ENCODE measurements at regions not wholly inside any gene's neighbourhood (a gene's known extent, or its start where the extent isn't known, plus 50 kb on each side); places are given as distances from the start of the nearest gene placed in this dataset.

DNA sequence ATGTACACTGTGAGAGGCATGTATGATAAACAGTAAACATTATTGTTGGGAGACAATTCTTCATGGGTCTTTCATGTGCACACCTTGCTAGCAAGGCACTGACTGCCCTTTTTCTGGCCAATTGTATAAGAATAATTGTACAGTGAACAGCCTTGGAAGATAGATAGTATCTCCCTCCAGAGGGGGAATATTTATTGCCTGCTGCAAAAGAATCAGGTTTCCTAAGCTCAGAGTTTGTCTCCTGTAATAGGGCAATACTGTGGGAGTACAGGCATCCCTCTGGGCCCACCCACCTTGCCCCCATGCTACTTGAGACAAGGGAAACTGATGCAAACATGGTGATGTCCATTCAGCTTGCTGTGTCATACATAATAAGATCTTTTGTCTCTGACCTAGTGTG lies 442.2 kb downstream of the HDGFL1 start:
- Histone ChIP-seq H3K36me3 (ENCODE audit: control insufficient read depth, insufficient read depth, low read length) (no peaks in the 10 kb centered on the region), H3K27me3 (ENCODE audit: control insufficient read depth, insufficient read depth, low read length) (no peaks in the 10 kb centered on the region), H3K4me3 (ENCODE audit: low read depth, low read length) (no peak overlapping the region)
- TF ChIP-seq, protein P1, sequence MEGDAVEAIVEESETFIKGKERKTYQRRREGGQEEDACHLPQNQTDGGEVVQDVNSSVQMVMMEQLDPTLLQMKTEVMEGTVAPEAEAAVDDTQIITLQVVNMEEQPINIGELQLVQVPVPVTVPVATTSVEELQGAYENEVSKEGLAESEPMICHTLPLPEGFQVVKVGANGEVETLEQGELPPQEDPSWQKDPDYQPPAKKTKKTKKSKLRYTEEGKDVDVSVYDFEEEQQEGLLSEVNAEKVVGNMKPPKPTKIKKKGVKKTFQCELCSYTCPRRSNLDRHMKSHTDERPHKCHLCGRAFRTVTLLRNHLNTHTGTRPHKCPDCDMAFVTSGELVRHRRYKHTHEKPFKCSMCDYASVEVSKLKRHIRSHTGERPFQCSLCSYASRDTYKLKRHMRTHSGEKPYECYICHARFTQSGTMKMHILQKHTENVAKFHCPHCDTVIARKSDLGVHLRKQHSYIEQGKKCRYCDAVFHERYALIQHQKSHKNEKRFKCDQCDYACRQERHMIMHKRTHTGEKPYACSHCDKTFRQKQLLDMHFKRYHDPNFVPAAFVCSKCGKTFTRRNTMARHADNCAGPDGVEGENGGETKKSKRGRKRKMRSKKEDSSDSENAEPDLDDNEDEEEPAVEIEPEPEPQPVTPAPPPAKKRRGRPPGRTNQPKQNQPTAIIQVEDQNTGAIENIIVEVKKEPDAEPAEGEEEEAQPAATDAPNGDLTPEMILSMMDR (IDR thresholded peaks at IDR 0.05; ENCODE audit: insufficient read depth, low read length, poor library complexity, severe bottlenecking), result no peak
- DNase-seq (ENCODE audit: low read depth), result no peak

DNA sequence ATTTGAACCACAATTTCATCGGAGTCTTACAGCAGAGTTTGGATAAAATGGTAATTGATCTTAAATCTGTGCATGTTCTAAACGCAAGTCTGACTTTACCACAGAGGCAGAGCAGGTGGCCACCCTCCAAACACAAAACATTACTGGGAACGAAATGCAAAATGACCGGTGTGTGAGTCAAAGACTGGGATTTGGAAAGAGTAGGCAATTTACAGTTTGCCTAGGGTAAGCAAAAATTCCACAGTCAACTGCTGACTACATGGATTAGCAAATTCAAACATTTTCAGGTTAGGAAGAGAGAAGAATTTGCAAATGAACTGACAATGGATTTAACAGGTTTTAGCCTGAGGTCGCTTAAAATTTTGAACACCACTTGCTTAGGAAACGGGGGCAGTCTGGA lies 444.4 kb downstream of the HDGFL1 start:
- DNase-seq (ENCODE audit: low read depth), result no peak
- Histone ChIP-seq H3K36me3 (ENCODE audit: control insufficient read depth, insufficient read depth, low read length) (no peaks in the 10 kb centered on the region), H3K27me3 (ENCODE audit: control insufficient read depth, insufficient read depth, low read length) (no peaks in the 10 kb centered on the region), H3K4me3 (ENCODE audit: low read depth, low read length) (no peak overlapping the region)
- TF ChIP-seq, protein P1 (IDR thresholded peaks at IDR 0.05; ENCODE audit: insufficient read depth, low read length, poor library complexity, severe bottlenecking), result no peak

DNA sequence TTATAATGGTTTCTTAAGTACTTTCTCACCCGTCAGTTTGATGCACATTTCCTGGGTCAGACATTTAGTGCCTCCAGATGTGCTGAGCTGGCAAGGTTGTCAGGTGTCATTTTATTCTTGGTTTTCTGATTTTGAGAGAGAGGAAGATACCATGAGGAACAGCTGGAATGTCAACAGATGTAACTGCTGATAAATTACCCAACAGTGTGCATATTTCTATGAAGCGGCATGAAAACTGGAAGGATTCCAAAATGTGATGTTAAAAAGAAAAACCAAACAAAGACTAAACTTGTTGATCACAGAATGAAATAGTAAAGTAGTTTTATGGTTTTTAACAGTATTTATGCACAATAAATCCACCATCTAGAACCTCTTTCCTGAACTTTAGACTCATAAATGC lies 447.3 kb downstream of the HDGFL1 start:
- TF ChIP-seq, protein P1 (IDR thresholded peaks at IDR 0.05; ENCODE audit: insufficient read depth, low read length, poor library complexity, severe bottlenecking), result no peak
- no peaks in the 10 kb centered on the region for H3K36me3 ChIP-seq (ENCODE audit: control insufficient read depth, insufficient read depth, low read length)
- no peak for DNase-seq (ENCODE audit: low read depth)
- no peaks in the 10 kb centered on the region for H3K27me3 ChIP-seq (ENCODE audit: control insufficient read depth, insufficient read depth, low read length)
- H3K4me3 ChIP-seq (ENCODE audit: low read depth, low read length), result no peak overlapping the region

DNA sequence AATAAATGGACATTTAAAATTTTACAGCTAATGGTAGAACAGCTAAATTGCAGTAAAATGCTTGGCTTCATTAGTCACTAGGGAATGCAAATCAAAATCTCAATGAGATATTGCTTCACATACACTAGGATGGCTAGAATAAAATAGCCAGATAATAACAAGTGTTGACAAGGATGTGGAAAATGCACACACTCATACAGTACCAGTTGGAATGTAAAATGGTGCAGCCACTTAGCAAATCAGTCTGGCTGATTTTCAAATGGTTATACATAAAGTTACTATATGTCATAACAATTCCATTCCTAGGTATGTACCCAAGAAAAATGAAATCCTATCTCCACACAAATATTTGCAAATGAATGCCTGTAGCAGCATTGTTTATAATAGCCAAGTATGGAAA lies 452.1 kb downstream of the HDGFL1 start:
- TF ChIP-seq, protein P1 (IDR thresholded peaks at IDR 0.05; ENCODE audit: insufficient read depth, low read length, poor library complexity, severe bottlenecking), result no peak
- no peaks in the 10 kb centered on the region for H3K36me3 ChIP-seq (ENCODE audit: control insufficient read depth, insufficient read depth, low read length)

DNA sequence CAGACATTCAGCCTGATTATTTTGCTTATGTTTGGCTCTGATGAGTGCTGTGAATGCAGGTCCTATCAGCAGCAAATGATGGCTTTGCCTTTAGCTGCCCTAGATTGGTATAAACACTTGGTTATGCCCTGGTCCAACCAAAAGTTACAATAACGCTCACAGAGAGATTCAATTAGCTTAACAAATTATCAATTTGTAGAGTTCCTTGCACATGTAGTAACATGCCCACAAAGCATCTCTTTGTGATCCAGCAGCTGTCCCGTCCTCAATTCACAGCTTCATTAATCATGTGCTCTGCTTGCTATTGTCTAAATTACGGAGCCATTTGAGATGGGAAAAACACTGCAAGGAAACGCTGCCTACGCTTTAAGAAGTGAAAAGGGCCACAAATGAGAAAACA lies 457.9 kb downstream of the HDGFL1 start:
- no peak for DNase-seq (ENCODE audit: low read depth)
- Histone ChIP-seq H3K36me3 (ENCODE audit: control insufficient read depth, insufficient read depth, low read length) (no peaks in the 10 kb centered on the region), H3K27me3 (ENCODE audit: control insufficient read depth, insufficient read depth, low read length) (no peaks in the 10 kb centered on the region), H3K4me3 (ENCODE audit: low read depth, low read length) (no peak overlapping the region)
- TF ChIP-seq, protein P1 (IDR thresholded peaks at IDR 0.05; ENCODE audit: insufficient read depth, low read length, poor library complexity, severe bottlenecking), result no peak

More for the DNA sequence above, 452.1 kb downstream of the HDGFL1 start:
- DNase-seq (ENCODE audit: low read depth), result no peak
- Histone ChIP-seq H3K27me3 (ENCODE audit: control insufficient read depth, insufficient read depth, low read length) (no peaks in the 10 kb centered on the region), H3K4me3 (ENCODE audit: low read depth, low read length) (no peak overlapping the region)

DNA sequence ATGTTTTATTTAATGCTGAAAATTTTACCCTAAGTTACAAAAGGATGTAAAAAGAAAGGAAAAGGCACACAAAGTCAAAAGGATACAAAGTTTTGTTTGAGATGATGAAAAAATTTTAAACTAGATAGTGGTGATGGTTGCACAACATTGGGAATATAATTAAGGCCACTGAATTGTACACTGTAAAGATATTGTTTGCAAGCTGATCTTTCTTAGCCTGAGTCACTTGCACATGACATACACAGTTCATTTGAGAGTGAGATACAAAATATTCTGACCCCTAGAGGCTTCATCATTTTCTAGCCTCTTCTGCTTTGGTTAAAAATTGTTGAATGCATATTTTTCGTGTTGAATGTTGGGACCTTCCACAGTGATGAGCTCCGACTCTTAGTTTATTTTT lies 462.6 kb downstream of the HDGFL1 start:
- Histone ChIP-seq H3K4me3 (ENCODE audit: low read depth, low read length) (no peak overlapping the region), H3K36me3 (ENCODE audit: control insufficient read depth, insufficient read depth, low read length) (no peaks in the 10 kb centered on the region), H3K27me3 (ENCODE audit: control insufficient read depth, insufficient read depth, low read length) (no peaks in the 10 kb centered on the region)
- TF ChIP-seq, protein P1 (IDR thresholded peaks at IDR 0.05; ENCODE audit: insufficient read depth, low read length, poor library complexity, severe bottlenecking), result no peak
- no peak for DNase-seq (ENCODE audit: low read depth)

Measured in kidney epithelial cell (primary cell).